GM21576 (cell line): ENCODE measurements at regions not wholly inside any gene's neighbourhood (a gene's known extent, or its start where the extent isn't known, plus 50 kb on each side); places are given as distances from the start of the nearest gene placed in this dataset.

Experiments
- ATAC-seq: cut with Tn5 transposase; IDR thresholded peaks from one replicate; pipeline ENCODE4 v1.9.1; 2021; ENCODE audit warnings: mild to moderate bottlenecking, moderate library complexity; ENCODE audit not compliant: unreplicated experiment

DNA sequence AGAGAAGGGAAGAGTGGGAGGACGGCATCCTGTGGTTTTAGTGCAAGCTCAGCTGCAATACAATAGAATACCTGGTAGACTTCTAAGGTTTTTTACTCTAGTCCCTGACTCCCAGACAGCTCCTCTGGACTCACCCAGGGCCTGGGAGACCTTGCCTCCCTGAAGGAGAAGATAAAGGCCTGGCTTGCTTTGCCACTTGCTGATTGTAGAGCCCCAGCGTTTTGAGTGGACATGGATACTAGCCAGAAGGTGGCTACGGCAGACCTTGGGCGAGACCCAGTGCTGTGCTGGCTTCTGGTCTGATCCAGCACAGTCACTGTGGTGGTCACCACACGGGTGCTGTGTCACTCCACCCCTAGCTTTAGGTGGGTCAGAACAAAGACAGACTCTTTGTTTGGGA is 72.2 kb upstream of the TTC14 start:
- no peak for ATAC-seq

GRCh38 chr3:180530276-180530675 is 71.7 kb upstream of the TTC14 start:
- ATAC-seq: no peak

DNA sequence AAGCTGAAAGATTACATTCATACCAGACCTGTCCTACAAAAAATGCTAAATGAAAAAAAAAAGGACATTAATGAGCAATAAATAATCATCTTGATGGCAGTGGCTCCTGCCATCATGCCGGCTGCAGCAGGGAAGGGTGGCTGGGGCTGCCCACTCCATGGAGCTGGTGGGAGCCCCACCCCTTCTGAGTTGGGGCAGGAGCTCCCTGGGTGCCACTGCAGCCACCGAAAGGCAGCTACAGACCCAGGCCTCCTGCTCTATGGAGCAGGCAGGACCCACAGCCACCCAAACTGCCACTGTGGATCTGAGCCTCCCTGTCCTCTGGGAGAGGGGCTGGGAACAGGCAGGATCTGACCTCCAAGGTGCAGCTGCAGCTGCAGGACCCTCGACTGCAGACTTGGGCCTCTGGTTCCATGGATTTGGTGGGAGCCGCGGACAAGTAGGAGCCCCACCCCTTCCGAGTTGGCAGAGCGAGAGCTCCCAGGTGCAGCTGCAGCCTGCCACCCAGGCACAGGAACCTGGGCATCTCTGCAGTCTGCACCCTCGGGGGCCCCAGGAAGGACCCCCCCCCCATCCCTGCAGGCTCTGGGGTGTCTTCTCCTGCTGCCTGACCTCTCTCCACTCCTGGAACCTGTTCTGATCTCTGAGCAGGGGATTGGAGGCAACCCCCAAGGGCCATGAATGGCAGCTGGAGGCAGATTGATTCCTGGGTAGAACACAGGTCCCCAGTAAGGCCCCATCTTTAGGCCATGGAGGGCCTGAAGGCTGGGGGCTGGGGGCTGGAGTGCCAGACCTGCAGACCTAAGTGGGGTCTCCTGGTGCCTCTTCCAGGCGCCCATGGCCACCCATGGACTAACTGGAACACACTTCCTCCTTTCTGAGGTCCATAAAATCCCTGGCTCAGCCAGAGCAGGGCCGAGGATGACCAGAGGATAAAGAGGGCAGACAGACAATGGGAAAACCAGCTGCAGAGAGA is 70.4 kb upstream of the TTC14 start:
- no peak for ATAC-seq

DNA sequence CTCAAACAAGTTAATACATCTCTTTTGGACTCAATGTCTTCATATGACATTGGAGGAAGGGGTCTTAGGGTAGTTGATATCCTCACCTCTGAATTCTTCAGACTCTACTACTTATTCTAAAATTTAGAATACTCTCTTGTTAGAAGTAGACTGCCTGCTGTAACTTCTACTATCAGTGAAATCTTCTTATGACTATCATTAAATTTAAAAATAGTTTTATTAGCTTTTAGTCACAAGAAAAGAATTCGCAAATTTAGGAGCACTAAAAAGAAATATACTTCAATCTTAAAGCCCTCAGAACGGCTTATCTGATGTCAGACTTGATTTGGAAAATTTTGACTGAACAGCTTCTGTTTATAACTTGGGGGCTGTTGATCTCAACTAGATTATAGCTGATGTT is 67.1 kb upstream of the TTC14 start:
- no peak for ATAC-seq

DNA sequence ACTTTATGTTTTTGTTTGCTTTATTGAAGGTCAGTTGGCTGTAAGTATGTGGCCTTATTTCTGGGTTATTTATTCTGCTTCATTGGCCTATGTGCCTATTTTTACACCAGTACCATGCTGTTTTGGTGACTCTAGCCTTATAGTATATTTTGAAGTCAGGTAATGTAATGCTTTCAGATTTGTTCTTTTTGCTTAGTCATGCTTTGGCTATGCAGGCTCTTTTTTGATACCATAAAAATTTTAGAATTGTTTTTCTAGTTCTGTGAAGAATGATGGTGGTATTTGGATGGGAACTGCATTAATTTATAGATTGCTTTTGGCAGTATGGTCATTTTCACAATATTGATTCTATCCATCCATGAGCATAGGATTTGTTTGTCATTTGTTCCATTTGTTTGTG is 63.5 kb upstream of the TTC14 start:
- ATAC-seq: no peak

- ATAC-seq: no peak
Measured at GRCh38 chr3:180543877-180544276, 58.1 kb upstream of the TTC14 start.

DNA sequence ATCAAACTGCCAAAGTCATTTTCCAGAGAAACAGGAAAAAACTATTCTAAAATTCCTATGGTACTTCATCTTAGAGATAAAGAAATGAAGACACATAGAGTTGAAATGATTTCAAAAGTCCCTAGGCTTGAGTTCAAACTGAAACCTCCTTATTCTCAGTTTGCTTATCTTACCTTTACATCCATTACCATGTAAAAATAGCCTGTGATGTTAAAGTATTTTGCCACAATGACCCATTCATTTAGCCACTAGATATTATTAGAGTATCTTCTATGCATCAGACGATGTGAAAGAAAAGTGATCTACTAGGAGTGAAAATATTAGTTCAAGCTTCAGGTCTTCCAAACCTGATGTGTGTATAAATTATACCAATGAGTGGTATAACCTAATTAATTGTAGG is 55.1 kb upstream of the TTC14 start:
- no peak for ATAC-seq

DNA sequence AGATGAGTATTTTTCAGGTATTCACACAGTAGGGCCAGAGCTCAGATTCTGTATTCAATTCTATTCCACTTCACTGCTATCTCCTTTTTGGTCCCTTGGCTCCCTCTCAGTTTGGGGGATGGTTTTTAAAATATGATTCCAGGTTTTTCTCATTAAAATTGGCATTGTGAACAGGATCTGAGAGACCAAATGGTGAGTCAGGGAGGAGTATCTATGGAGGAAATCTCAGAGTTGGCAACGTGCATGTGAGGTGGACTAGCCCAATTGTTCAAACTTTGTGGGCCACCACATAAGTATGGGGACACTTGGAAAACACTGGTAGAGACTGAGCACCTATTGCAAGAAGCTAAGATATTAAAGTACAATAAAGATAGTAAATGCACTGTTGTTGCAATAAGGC is 53.9 kb upstream of the TTC14 start:
- no peak for ATAC-seq
